ENCODE measurements at regions not wholly inside any gene's neighbourhood (a gene's known extent, or its start where the extent isn't known, plus 50 kb on each side); places are given as distances from the start of the nearest gene placed in this dataset.
A peak's percentile ranks its signal among the peaks of the same experiment; 100 is the strongest.

- Histone ChIP-seq H4K20me1 (replicated peaks; ENCODE audit: insufficient read depth) (no peaks in the 10 kb centered on the region), H2AFZ (no peak overlapping the region), H3F3A (replicated peaks; ENCODE audit: low read depth) (no peaks in the 10 kb centered on the region), H3K4me1 (ENCODE audit: insufficient read depth) (no peaks in the 10 kb centered on the region; the same call in 1 of the 2 replicates), H3K27ac (ENCODE audit: low read depth) (peak overlapping the region; percentile 16), H3K27me3 (ENCODE audit: insufficient read depth) (no peaks in the 10 kb centered on the region), H3K4me3 (no peak overlapping the region), H3K9me2 (ENCODE audit: insufficient read depth) (no peaks in the 10 kb centered on the region), H3K36me3 (ENCODE audit: insufficient read depth) (no peaks in the 10 kb centered on the region), H3K79me2 (replicated peaks; ENCODE audit: insufficient read depth) (no peaks in the 10 kb centered on the region), H3K4me2 (no peak overlapping the region)
- TF ChIP-seq STAT1 (IDR thresholded peaks at IDR 0.05; ENCODE audit: unreplicated experiment) (no peak), JUNB (IDR thresholded peaks at IDR 0.05; ENCODE audit: unreplicated experiment) (no peak), ETS1 (IDR thresholded peaks at IDR 0.05) (no peak)
- Mint-ChIP-seq H3K27me3 (ENCODE audit: insufficient read depth, low read depth, poor library complexity) (no peaks in the 10 kb centered on the region), H3K9me3 (no peaks in the 10 kb centered on the region), H3K4me3 (no peak overlapping the region), H3K36me3 (ENCODE audit: low read depth) (no peaks in the 10 kb centered on the region; the same call in 2 of the 3 replicates), H3K4me1 (peaks cover 21% of the 10 kb centered on the region), H3K27ac (peak overlapping the region; percentile 87)
- DNase-seq (ENCODE audit: low spot score), result peak; percentile 52
- ATAC-seq, result peak; percentile 68
Measured at GRCh38 chr4:60500810-60501209, 699.3 kb upstream of the ADGRL3 start.

- no peak overlapping the region for H3K27ac Mint-ChIP-seq
- ATAC-seq (no peak), DNase-seq (ENCODE audit: low spot score) (no peak)
- Histone ChIP-seq H3K4me3 (no peak overlapping the region), H3F3A (replicated peaks; ENCODE audit: low read depth) (no peaks in the 10 kb centered on the region), H3K9me2 (ENCODE audit: insufficient read depth) (no peaks in the 10 kb centered on the region), H4K20me1 (replicated peaks; ENCODE audit: insufficient read depth) (no peaks in the 10 kb centered on the region), H3K79me2 (replicated peaks; ENCODE audit: insufficient read depth) (no peaks in the 10 kb centered on the region), H3K36me3 (ENCODE audit: insufficient read depth) (no peaks in the 10 kb centered on the region), H3K27ac (ENCODE audit: low read depth) (no peak overlapping the region), H3K4me1 (ENCODE audit: insufficient read depth) (no peaks in the 10 kb centered on the region; the same call in 1 of the 2 replicates), H3K4me2 (no peak overlapping the region), H2AFZ (peak overlapping the region; percentile 5; the same call in 1 of the 2 replicates), H3K27me3 (ENCODE audit: insufficient read depth) (no peaks in the 10 kb centered on the region)
- no peak overlapping the region for H3K4me3 Mint-ChIP-seq
- no peaks in the 10 kb centered on the region for H3K9me3 Mint-ChIP-seq
- no peaks in the 10 kb centered on the region; the same call in 2 of the 3 replicates for H3K36me3 Mint-ChIP-seq (ENCODE audit: low read depth)
- peaks cover 21% of the 10 kb centered on the region for H3K4me1 Mint-ChIP-seq
- no peaks in the 10 kb centered on the region for H3K27me3 Mint-ChIP-seq (ENCODE audit: insufficient read depth, low read depth, poor library complexity)
- TF ChIP-seq EZH2 (IDR thresholded peaks at IDR 0.05; ENCODE audit: low read depth, unreplicated experiment) (no peak), CTCF (conservative IDR thresholded peaks at IDR 0.05; ENCODE audit: low read depth in 2 of 2) (no peak), REST (IDR thresholded peaks at IDR 0.05; ENCODE audit: unreplicated experiment) (no peak), CREB1 (CRISPR knock-in tag; IDR thresholded peaks at IDR 0.05; ENCODE audit: low read depth) (no peak), ZNF462 (CRISPR knock-in tag; IDR thresholded peaks at IDR 0.05) (no peak), ZNF114 (CRISPR knock-in tag; IDR thresholded peaks at IDR 0.05) (no peak), ZNF331 (CRISPR knock-in tag; IDR thresholded peaks at IDR 0.05; ENCODE audit: low read depth) (no peak)
Measured at GRCh38 chr4:60502733-60503132, 697.4 kb upstream of the ADGRL3 start.
